HepG2 (cell line): ENCODE measurements at regions not wholly inside any gene's neighbourhood (a gene's known extent, or its start where the extent isn't known, plus 50 kb on each side); places are given as distances from the start of the nearest gene placed in this dataset.

Experiments used
- ATAC-seq: fragments of 200-7000 bp; cut with Tn5 transposase; 3 replicates; pipeline ENCODE4 v1.9.1; 2020; ENCODE audit warnings: mild to moderate bottlenecking, moderate library complexity
- BruUV-seq: library from RNA; stranded (reverse); fragments of 400-500 nt; replicated peaks from 2 replicates; lab custom pipeline; 2021; lab: Mats Ljungman, UMichigan
- CTCF ChIA-PET: fragments of 300-600 bp; formaldehyde crosslinking; extraction: SDS; loops from one replicate; lab custom pipeline; 2021; ENCODE audit warnings: low total read pairs, inconsistent platforms, low intra/inter-chr PET ratio; lab: Yijun Ruan, JAX
- POLR2A ChIA-PET: fragments of 350-600 bp; sonication (Branson Sonifier 250); formaldehyde crosslinking; loops from one replicate; lab custom pipeline; 2020; ENCODE audit warnings: antibody characterized with exemption, inconsistent platforms; lab: Yijun Ruan, JAX
- DNase-seq: peaks from one replicate; pipeline ENCODE4 v3.0.0-alpha.2; 2015; ENCODE audit warnings: low spot score
- FAIRE-seq: peaks from 3 replicates; lab custom pipeline; 2011; peaks lifted over from hg19 to GRCh38; lab: Jason Lieb, UNC
- H2AFZ ChIP-seq: one replicate; pipeline ENCODE4 v1.6.1; 2011; ENCODE audit warnings: low read length, inconsistent platforms
- H3K27ac ChIP-seq: fragments of 300-600 bp; 3 replicates; pipeline ENCODE4 v1.8.0; 2011; ENCODE audit warnings: mixed run types, mild to moderate bottlenecking, mixed read lengths, low read length, inconsistent platforms; ENCODE audit not compliant: insufficient read depth; ENCODE audit errors: extremely low read length
- H3K27me3 ChIP-seq, 2 experiments: fragments of 200-600 bp in 1 of 2; 2 replicates in 1 of 2; 3 replicates in 1 of 2; pipeline versions ENCODE4 v1.6.0 to v1.8.0; 2011; ENCODE audit warnings: low read length in 2 of 2, mild to moderate bottlenecking in 2 of 2, moderate library complexity in 2 of 2, inconsistent platforms in 1 of 2; ENCODE audit not compliant: insufficient read depth in 2 of 2, control insufficient read depth in 1 of 2
- H3K36me3 ChIP-seq, 2 experiments: fragments of 200-600 bp in 1 of 2; replicated peaks in 1 of 2; 2 replicates in 1 of 2; 3 replicates in 1 of 2; pipeline versions ENCODE4 v1.5.1 to v1.8.0; 2011; ENCODE audit warnings: low read length in 2 of 2, inconsistent platforms in 1 of 2; ENCODE audit not compliant: insufficient read depth in 2 of 2, control insufficient read depth in 1 of 2
- H3K4me1 ChIP-seq: 2 replicates; pipeline ENCODE4 v1.5.1; 2012; ENCODE audit warnings: low read length, inconsistent platforms; ENCODE audit not compliant: insufficient read depth
- H3K4me2 ChIP-seq: 2 replicates; pipeline ENCODE4 v1.6.0; 2011; ENCODE audit warnings: low read depth, low read length, inconsistent platforms
- H3K4me3 ChIP-seq, 3 experiments: fragments of 200-600 bp in 1 of 3; sonication (generic), shearing (Covaris generic) in 1 of 3; replicated peaks in 1 of 3; 2 replicates each; pipeline ENCODE4 v1.5.1; 2011 to 2016; ENCODE audit warnings: low read length in 3 of 3, inconsistent platforms in 2 of 3, low read depth in 2 of 3, mild to moderate bottlenecking in 2 of 3, control low read depth in 1 of 3, mixed read lengths in 1 of 3; ENCODE audit not compliant: insufficient read depth in 1 of 3
- H3K79me2 ChIP-seq: one replicate; pipeline ENCODE4 v1.6.1; 2011; ENCODE audit warnings: low read length, inconsistent platforms; ENCODE audit not compliant: insufficient read depth
- H3K9ac ChIP-seq: 2 replicates; pipeline ENCODE4 v1.6.0; 2011; ENCODE audit warnings: mild to moderate bottlenecking, low read depth, low read length, inconsistent platforms; ENCODE audit not compliant: insufficient read depth
- H3K9me3 ChIP-seq: 2 replicates; pipeline ENCODE4 v1.5.1; 2012; ENCODE audit warnings: mild to moderate bottlenecking, low read length
- H4K20me1 ChIP-seq: 2 replicates; pipeline ENCODE4 v1.6.0; 2011; ENCODE audit warnings: inconsistent platforms, mild to moderate bottlenecking, low read length, moderate library complexity; ENCODE audit not compliant: insufficient read depth
- BRD4 ChIP-seq: sonication (generic); formaldehyde crosslinking; IDR thresholded peaks from 2 replicates; pipeline ENCODE4 v1.4.0; 2020; ENCODE audit warnings: missing genetic modification reagents
- GPN1 ChIP-seq: sonication (generic); formaldehyde crosslinking; IDR thresholded peaks from 2 replicates; pipeline ENCODE4 v1.5.1; 2020; ENCODE audit warnings: missing genetic modification reagents, borderline replicate concordance
- HES4 ChIP-seq: sonication (generic); formaldehyde crosslinking; IDR thresholded peaks from 2 replicates; pipeline ENCODE4 v1.9.0; 2021; ENCODE audit warnings: mild to moderate bottlenecking, missing genetic modification reagents, borderline replicate concordance
- HHEX ChIP-seq: IDR thresholded peaks from 2 replicates; pipeline ENCODE4 v1.6.1; 2016; ENCODE audit warnings: control low read depth
- MED8 ChIP-seq: sonication (generic); formaldehyde crosslinking; IDR thresholded peaks from 2 replicates; pipeline ENCODE4 v1.8.1; 2023; ENCODE audit warnings: mild to moderate bottlenecking, missing genetic modification reagents; ENCODE audit not compliant: insufficient replicate concordance
- MTF2 ChIP-seq: sonication (generic); formaldehyde crosslinking; IDR thresholded peaks from 2 replicates; pipeline ENCODE4 v1.5.0; 2020; ENCODE audit warnings: missing genetic modification reagents, borderline replicate concordance
- MYNN ChIP-seq: sonication (generic); formaldehyde crosslinking; IDR thresholded peaks from 2 replicates; pipeline ENCODE4 v1.4.0; 2020; ENCODE audit warnings: mild to moderate bottlenecking, low read depth, missing genetic modification reagents
- NCOA1 ChIP-seq: sonication (generic); formaldehyde crosslinking; IDR thresholded peaks from 2 replicates; pipeline ENCODE4 v1.9.0; 2021; ENCODE audit warnings: missing genetic modification reagents
- SCMH1 ChIP-seq: sonication (generic); formaldehyde crosslinking; IDR thresholded peaks from 2 replicates; pipeline ENCODE4 v1.9.0; 2021; ENCODE audit warnings: missing genetic modification reagents, mild to moderate bottlenecking, borderline replicate concordance
- ZBTB3 ChIP-seq: sonication (generic); formaldehyde crosslinking; IDR thresholded peaks from 2 replicates; pipeline ENCODE4 v1.4.0; 2020; ENCODE audit warnings: low read depth, mild to moderate bottlenecking, moderate library complexity, missing genetic modification reagents, borderline replicate concordance
- ZNF792 ChIP-seq: IDR thresholded peaks from 2 replicates; pipeline ENCODE4 v1.6.1; 2016
- ZNF891 ChIP-seq: sonication (generic); formaldehyde crosslinking; IDR thresholded peaks from 2 replicates; pipeline ENCODE4 v1.5.0; 2020; ENCODE audit warnings: mild to moderate bottlenecking, missing genetic modification reagents
- in situ Hi-C: cut with HindIII; loops from 2 replicates; pipeline ENCODE4 v1.10.0; 2017; ENCODE audit warnings: low pct_unique_long_range_greater_than_20kb; ENCODE audit not compliant: extremely low pct_ligation_motif_present
- intact Hi-C: fragments of 100-400 bp; cut with micrococcal nuclease; formaldehyde crosslinking; loops from one replicate; pipeline ENCODE4 v1.10.0; 2022; ENCODE audit not compliant: unreplicated experiment
- TF ChIP-seq, protein P1 (sequence below): sonication (generic); formaldehyde crosslinking; IDR thresholded peaks from 2 replicates; pipeline ENCODE4 v1.4.0; 2020; ENCODE audit warnings: missing genetic modification reagents
- TF ChIP-seq, protein P2 (sequence below): sonication (generic); formaldehyde crosslinking; IDR thresholded peaks from 2 replicates; pipeline ENCODE4 v1.8.0; 2022; ENCODE audit warnings: mild to moderate bottlenecking, missing genetic modification reagents, moderate library complexity
- TF ChIP-seq, protein P3 (sequence below): sonication (generic); formaldehyde crosslinking; IDR thresholded peaks from 2 replicates; pipeline ENCODE4 v1.8.0; 2022; ENCODE audit warnings: missing genetic modification reagents, mild to moderate bottlenecking, borderline replicate concordance
- TF ChIP-seq, protein P4 (sequence below): sonication (generic); formaldehyde crosslinking; conservative IDR thresholded peaks from 2 replicates; pipeline ENCODE4 v1.5.0; 2020; ENCODE audit warnings: missing genetic modification reagents
- TF ChIP-seq, protein P5 (sequence below): sonication (generic); formaldehyde crosslinking; IDR thresholded peaks from 2 replicates; pipeline ENCODE4 v1.4.0; 2020; ENCODE audit warnings: missing genetic modification reagents

DNA sequence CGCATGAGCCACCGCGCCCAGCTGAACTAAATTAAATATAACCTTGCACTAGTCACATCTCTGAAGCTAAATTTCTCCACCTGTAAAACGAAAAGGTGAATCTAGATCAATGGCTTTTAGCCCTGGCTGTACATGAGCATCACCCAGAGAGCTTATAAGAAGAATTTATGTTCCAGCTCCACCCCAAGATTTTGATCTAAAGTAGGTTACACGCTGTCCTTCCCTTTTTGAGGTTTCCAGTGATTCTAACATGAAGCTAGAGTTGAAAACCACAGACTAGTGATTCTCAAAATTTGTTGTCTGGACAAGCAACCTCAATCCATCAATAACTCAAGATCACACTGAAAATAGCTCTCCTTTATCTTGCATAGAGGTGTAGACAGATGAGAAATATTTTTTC is 208.8 kb upstream of the CRIM1 start (continued):
- TF ChIP-seq, protein P1, sequence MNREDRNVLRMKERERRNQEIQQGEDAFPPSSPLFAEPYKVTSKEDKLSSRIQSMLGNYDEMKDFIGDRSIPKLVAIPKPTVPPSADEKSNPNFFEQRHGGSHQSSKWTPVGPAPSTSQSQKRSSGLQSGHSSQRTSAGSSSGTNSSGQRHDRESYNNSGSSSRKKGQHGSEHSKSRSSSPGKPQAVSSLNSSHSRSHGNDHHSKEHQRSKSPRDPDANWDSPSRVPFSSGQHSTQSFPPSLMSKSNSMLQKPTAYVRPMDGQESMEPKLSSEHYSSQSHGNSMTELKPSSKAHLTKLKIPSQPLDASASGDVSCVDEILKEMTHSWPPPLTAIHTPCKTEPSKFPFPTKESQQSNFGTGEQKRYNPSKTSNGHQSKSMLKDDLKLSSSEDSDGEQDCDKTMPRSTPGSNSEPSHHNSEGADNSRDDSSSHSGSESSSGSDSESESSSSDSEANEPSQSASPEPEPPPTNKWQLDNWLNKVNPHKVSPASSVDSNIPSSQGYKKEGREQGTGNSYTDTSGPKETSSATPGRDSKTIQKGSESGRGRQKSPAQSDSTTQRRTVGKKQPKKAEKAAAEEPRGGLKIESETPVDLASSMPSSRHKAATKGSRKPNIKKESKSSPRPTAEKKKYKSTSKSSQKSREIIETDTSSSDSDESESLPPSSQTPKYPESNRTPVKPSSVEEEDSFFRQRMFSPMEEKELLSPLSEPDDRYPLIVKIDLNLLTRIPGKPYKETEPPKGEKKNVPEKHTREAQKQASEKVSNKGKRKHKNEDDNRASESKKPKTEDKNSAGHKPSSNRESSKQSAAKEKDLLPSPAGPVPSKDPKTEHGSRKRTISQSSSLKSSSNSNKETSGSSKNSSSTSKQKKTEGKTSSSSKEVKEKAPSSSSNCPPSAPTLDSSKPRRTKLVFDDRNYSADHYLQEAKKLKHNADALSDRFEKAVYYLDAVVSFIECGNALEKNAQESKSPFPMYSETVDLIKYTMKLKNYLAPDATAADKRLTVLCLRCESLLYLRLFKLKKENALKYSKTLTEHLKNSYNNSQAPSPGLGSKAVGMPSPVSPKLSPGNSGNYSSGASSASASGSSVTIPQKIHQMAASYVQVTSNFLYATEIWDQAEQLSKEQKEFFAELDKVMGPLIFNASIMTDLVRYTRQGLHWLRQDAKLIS (CRISPR knock-in tag) = no peak
- no peak for TF ChIP-seq MYNN (CRISPR knock-in tag)
- TF ChIP-seq BRD4 (CRISPR knock-in tag) = no peak
- no peak for TF ChIP-seq MED8 (CRISPR knock-in tag)
- no peak for TF ChIP-seq SCMH1 (CRISPR knock-in tag)
- TF ChIP-seq GPN1 (CRISPR knock-in tag) = no peak

DNA sequence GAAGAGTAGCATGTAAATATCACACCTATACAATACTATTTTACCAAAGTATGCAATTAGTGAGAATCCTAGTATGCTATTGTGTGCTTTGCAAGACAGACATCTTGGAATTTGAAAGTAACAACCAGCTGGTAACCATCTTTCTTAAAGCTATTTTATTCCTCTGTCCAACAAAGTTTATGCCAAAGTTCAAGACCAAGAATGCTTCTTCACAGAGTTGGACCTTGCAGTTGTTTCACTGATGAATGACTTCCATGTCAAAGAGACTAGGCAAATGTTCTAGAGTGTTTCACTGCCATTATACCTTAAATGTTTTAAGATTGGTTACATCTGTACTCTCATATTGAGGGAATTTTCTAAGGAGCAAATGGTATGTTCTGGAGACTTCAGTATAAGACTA is 215.2 kb upstream of the CRIM1 start:
- ChIA-PET CTCF (no interaction called here), POLR2A (no interaction called here)
- no peak overlapping the region for H3K4me3 ChIP-seq
- FAIRE-seq (no peak), DNase-seq (no peak), ATAC-seq (no peak)
- H3K4me2 ChIP-seq = no peak overlapping the region
- no peak overlapping the region for H3K27ac ChIP-seq
- no peaks in the 10 kb centered on the region for H3K79me2 ChIP-seq
- intact Hi-C loops = no loop called here
- H3K27me3 ChIP-seq = no peaks in the 10 kb centered on the region
- H4K20me1 ChIP-seq = no peaks in the 10 kb centered on the region
- H3K36me3 ChIP-seq = no peaks in the 10 kb centered on the region
- no peaks in the 10 kb centered on the region for H3K4me1 ChIP-seq
- BruUV-seq = no TSS peak
- no peaks in the 10 kb centered on the region for H3K9me3 ChIP-seq
- in situ Hi-C loops = no loop called here
- H3K9ac ChIP-seq = no peak overlapping the region
- H2AFZ ChIP-seq = no peak overlapping the region
- TF ChIP-seq HHEX (no peak), MTF2 (CRISPR knock-in tag) (no peak), NCOA1 (CRISPR knock-in tag) (no peak), HES4 (CRISPR knock-in tag) (no peak), ZNF891 (CRISPR knock-in tag) (no peak), ZNF792 (CRISPR knock-in tag) (no peak), ZBTB3 (no peak)
- TF ChIP-seq, protein P2, sequence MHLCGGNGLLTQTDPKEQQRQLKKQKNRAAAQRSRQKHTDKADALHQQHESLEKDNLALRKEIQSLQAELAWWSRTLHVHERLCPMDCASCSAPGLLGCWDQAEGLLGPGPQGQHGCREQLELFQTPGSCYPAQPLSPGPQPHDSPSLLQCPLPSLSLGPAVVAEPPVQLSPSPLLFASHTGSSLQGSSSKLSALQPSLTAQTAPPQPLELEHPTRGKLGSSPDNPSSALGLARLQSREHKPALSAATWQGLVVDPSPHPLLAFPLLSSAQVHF (CRISPR knock-in tag) = no peak
- TF ChIP-seq, protein P3, sequence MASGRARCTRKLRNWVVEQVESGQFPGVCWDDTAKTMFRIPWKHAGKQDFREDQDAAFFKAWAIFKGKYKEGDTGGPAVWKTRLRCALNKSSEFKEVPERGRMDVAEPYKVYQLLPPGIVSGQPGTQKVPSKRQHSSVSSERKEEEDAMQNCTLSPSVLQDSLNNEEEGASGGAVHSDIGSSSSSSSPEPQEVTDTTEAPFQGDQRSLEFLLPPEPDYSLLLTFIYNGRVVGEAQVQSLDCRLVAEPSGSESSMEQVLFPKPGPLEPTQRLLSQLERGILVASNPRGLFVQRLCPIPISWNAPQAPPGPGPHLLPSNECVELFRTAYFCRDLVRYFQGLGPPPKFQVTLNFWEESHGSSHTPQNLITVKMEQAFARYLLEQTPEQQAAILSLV (CRISPR knock-in tag) = no peak
- TF ChIP-seq, protein P4, sequence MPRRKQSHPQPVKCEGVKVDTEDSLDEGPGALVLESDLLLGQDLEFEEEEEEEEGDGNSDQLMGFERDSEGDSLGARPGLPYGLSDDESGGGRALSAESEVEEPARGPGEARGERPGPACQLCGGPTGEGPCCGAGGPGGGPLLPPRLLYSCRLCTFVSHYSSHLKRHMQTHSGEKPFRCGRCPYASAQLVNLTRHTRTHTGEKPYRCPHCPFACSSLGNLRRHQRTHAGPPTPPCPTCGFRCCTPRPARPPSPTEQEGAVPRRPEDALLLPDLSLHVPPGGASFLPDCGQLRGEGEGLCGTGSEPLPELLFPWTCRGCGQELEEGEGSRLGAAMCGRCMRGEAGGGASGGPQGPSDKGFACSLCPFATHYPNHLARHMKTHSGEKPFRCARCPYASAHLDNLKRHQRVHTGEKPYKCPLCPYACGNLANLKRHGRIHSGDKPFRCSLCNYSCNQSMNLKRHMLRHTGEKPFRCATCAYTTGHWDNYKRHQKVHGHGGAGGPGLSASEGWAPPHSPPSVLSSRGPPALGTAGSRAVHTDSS = no peak
- TF ChIP-seq, protein P5, sequence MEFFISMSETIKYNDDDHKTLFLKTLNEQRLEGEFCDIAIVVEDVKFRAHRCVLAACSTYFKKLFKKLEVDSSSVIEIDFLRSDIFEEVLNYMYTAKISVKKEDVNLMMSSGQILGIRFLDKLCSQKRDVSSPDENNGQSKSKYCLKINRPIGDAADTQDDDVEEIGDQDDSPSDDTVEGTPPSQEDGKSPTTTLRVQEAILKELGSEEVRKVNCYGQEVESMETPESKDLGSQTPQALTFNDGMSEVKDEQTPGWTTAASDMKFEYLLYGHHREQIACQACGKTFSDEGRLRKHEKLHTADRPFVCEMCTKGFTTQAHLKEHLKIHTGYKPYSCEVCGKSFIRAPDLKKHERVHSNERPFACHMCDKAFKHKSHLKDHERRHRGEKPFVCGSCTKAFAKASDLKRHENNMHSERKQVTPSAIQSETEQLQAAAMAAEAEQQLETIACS (CRISPR knock-in tag) = no peak
